PFSK-1 (cell line): ENCODE measurements at regions not wholly inside any gene's neighbourhood (a gene's known extent, or its start where the extent isn't known, plus 50 kb on each side); places are given as distances from the start of the nearest gene placed in this dataset.

Experiments used
- POLR2AphosphoS5 ChIP-seq: IDR thresholded peaks from 2 replicates; pipeline ENCODE4 v1.6.1; 2012; ENCODE audit warnings: low read depth, mild to moderate bottlenecking, control low read depth, low read length, moderate library complexity
- SIN3A ChIP-seq: IDR thresholded peaks from 2 replicates; pipeline ENCODE4 v1.6.1; 2012; ENCODE audit warnings: mild to moderate bottlenecking, low read length, moderate library complexity, borderline replicate concordance; ENCODE audit not compliant: insufficient read depth
- TF ChIP-seq, protein P1 (sequence below), 2 experiments: IDR thresholded peaks; 2 replicates each; pipeline versions ENCODE4 v1.6.1 to v1.8.0; 2011 to 2012; ENCODE audit warnings: low read depth in 2 of 2, low read length in 2 of 2, control low read depth in 1 of 2, inconsistent platforms in 1 of 2, mild to moderate bottlenecking in 1 of 2, moderate library complexity in 1 of 2; ENCODE audit not compliant: insufficient read depth in 1 of 2

DNA sequence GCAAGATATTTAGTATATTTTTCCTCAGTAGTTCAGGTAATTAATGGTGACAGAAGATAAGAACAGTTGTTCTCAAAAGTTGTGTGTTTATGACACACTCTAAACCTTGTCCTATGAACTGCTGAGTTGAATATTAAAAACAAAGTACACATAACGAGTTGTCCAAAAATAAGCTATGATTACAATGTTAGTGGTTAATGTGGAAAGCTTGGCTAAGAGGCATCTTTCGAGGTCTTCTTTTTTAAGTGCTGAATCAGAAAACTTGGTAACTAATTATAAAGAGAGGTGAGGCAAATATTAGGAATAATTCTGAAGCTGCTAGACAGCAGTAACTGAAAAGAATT, 1088.7 kb downstream of the SUCLG1 start:
- TF ChIP-seq SIN3A: no peak
- TF ChIP-seq POLR2AphosphoS5: no peak
- TF ChIP-seq, protein P1, sequence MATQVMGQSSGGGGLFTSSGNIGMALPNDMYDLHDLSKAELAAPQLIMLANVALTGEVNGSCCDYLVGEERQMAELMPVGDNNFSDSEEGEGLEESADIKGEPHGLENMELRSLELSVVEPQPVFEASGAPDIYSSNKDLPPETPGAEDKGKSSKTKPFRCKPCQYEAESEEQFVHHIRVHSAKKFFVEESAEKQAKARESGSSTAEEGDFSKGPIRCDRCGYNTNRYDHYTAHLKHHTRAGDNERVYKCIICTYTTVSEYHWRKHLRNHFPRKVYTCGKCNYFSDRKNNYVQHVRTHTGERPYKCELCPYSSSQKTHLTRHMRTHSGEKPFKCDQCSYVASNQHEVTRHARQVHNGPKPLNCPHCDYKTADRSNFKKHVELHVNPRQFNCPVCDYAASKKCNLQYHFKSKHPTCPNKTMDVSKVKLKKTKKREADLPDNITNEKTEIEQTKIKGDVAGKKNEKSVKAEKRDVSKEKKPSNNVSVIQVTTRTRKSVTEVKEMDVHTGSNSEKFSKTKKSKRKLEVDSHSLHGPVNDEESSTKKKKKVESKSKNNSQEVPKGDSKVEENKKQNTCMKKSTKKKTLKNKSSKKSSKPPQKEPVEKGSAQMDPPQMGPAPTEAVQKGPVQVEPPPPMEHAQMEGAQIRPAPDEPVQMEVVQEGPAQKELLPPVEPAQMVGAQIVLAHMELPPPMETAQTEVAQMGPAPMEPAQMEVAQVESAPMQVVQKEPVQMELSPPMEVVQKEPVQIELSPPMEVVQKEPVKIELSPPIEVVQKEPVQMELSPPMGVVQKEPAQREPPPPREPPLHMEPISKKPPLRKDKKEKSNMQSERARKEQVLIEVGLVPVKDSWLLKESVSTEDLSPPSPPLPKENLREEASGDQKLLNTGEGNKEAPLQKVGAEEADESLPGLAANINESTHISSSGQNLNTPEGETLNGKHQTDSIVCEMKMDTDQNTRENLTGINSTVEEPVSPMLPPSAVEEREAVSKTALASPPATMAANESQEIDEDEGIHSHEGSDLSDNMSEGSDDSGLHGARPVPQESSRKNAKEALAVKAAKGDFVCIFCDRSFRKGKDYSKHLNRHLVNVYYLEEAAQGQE (IDR thresholded peaks at IDR 0.05; ENCODE audit: insufficient read depth in 1 of 2, low read depth in 2 of 2, low read length in 2 of 2): no peak
